ENCODE measurements at regions not wholly inside any gene's neighbourhood (a gene's known extent, or its start where the extent isn't known, plus 50 kb on each side); places are given as distances from the start of the nearest gene placed in this dataset.

GRCh38 chr3:94179059-94179458 lies 116.2 kb downstream of the NSUN3 start:
- DNase-seq, result no peak

GRCh38 chr3:94183551-94183950 lies 120.7 kb downstream of the NSUN3 start:
- DNase-seq, result no peak

GRCh38 chr3:94184781-94185180 lies 121.9 kb downstream of the NSUN3 start:
- DNase-seq, result no peak

- DNase-seq, result no peak
These were observed 122.9 kb downstream of the NSUN3 start for GRCh38 chr3:94185753-94186152.

GRCh38 chr3:94187697-94188096 lies 124.8 kb downstream of the NSUN3 start:
- DNase-seq, result no peak

GRCh38 chr3:94195381-94195780 lies 132.5 kb downstream of the NSUN3 start:
- DNase-seq, result no peak

- DNase-seq, result no peak
These were observed 143.4 kb downstream of the NSUN3 start for GRCh38 chr3:94206291-94206690.

GRCh38 chr3:94210256-94210655 lies 147.4 kb downstream of the NSUN3 start:
- no peak for DNase-seq

- DNase-seq, result no peak
These were observed 154.5 kb downstream of the NSUN3 start for GRCh38 chr3:94217406-94217805.

- no peak for DNase-seq
These were observed 157.6 kb downstream of the NSUN3 start for GRCh38 chr3:94220426-94220825.

- no peak for DNase-seq
These were observed 159.0 kb downstream of the NSUN3 start for GRCh38 chr3:94221829-94222228.

GRCh38 chr3:94225148-94225865 lies 162.4 kb downstream of the NSUN3 start:
- no peak for DNase-seq

GRCh38 chr3:94226078-94226477 lies 163.2 kb downstream of the NSUN3 start:
- no peak for DNase-seq

GRCh38 chr3:94232921-94233320 lies 170.1 kb downstream of the NSUN3 start:
- DNase-seq, result no peak

GRCh38 chr3:94234177-94234788 lies 171.4 kb downstream of the NSUN3 start:
- no peak for DNase-seq

GRCh38 chr3:94241986-94242385 lies 179.1 kb downstream of the NSUN3 start:
- DNase-seq, result no peak

GRCh38 chr3:94246171-94246570 lies 183.3 kb downstream of the NSUN3 start:
- no peak for DNase-seq

- no peak for DNase-seq
These were observed 185.2 kb downstream of the NSUN3 start for GRCh38 chr3:94248042-94248441.

GRCh38 chr3:94249491-94250079 lies 186.7 kb downstream of the NSUN3 start:
- no peak for DNase-seq

GRCh38 chr3:94251566-94251965 lies 188.7 kb downstream of the NSUN3 start:
- DNase-seq, result no peak

GRCh38 chr3:94252316-94252715 lies 189.5 kb downstream of the NSUN3 start:
- DNase-seq, result no peak

- no peak for DNase-seq
These were observed 194.3 kb downstream of the NSUN3 start for GRCh38 chr3:94256888-94257813.

- no peak for DNase-seq
These were observed 196.0 kb downstream of the NSUN3 start for GRCh38 chr3:94258851-94259250.
